Endothelial cell of umbilical vein (primary cell): ENCODE measurements at regions not wholly inside any gene's neighbourhood (a gene's known extent, or its start where the extent isn't known, plus 50 kb on each side); places are given as distances from the start of the nearest gene placed in this dataset.

Experiments used
- FOS ChIP-seq: IDR thresholded peaks from 2 replicates; pipeline ENCODE4 v1.6.1; 2011; ENCODE audit warnings: mild to moderate bottlenecking, low read length, moderate library complexity, borderline replicate concordance; ENCODE audit not compliant: insufficient read depth
- POLR2A ChIP-seq: IDR thresholded peaks from 2 replicates; pipeline ENCODE4 v1.6.1; 2012; ENCODE audit warnings: low read depth, mild to moderate bottlenecking, control low read depth, low read length
- POLR2AphosphoS5 ChIP-seq: IDR thresholded peaks from 2 replicates; pipeline ENCODE4 v1.6.1; 2012; ENCODE audit warnings: low read depth, mild to moderate bottlenecking, control low read depth, low read length, moderate library complexity; ENCODE audit not compliant: insufficient read depth
- TF ChIP-seq, protein P1 (sequence below), 2 donors: IDR thresholded peaks; 1 replicate in 1 of 2; 2 replicates in 1 of 2; pipeline ENCODE4 v1.5.1; 2011; ENCODE audit warnings: low read length in 2 of 2, mild to moderate bottlenecking in 2 of 2, moderate library complexity in 2 of 2, control low read depth in 1 of 2, inconsistent platforms in 1 of 2, low read depth in 1 of 2; ENCODE audit not compliant: insufficient read depth in 1 of 2; ENCODE audit errors: extremely low read depth in 1 of 2
- TF ChIP-seq, protein P2 (sequence below): IDR thresholded peaks from 2 replicates; pipeline ENCODE4 v1.6.1; 2011; ENCODE audit not compliant: insufficient read depth, insufficient read length

DNA sequence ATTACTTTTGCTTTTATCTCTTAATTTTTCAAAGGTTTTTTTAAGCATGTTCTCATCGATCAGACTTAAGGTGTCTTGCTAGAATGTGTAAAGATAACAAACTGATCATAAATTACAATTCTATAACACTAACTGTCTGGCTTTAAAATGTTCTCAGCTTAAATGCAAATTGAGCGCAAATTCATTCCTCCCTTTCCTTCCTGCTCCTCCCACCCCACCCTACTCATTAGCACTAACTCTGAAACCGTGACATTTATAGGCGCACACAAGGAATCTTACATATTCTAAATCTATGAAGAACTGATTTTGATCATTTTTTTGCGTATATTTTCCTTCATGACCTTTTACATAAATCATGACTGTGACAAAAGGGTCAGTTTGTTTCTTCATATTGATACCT is 590.0 kb upstream of the DIAPH2 start:
- no peak for TF ChIP-seq POLR2A
- no peak for TF ChIP-seq FOS
- no peak for TF ChIP-seq POLR2AphosphoS5
- TF ChIP-seq, protein P1, sequence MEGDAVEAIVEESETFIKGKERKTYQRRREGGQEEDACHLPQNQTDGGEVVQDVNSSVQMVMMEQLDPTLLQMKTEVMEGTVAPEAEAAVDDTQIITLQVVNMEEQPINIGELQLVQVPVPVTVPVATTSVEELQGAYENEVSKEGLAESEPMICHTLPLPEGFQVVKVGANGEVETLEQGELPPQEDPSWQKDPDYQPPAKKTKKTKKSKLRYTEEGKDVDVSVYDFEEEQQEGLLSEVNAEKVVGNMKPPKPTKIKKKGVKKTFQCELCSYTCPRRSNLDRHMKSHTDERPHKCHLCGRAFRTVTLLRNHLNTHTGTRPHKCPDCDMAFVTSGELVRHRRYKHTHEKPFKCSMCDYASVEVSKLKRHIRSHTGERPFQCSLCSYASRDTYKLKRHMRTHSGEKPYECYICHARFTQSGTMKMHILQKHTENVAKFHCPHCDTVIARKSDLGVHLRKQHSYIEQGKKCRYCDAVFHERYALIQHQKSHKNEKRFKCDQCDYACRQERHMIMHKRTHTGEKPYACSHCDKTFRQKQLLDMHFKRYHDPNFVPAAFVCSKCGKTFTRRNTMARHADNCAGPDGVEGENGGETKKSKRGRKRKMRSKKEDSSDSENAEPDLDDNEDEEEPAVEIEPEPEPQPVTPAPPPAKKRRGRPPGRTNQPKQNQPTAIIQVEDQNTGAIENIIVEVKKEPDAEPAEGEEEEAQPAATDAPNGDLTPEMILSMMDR (IDR thresholded peaks at IDR 0.05; ENCODE audit: extremely low read depth in 1 of 2, insufficient read depth in 1 of 2, low read depth in 1 of 2, low read length in 2 of 2): no peak
- TF ChIP-seq, protein P2, sequence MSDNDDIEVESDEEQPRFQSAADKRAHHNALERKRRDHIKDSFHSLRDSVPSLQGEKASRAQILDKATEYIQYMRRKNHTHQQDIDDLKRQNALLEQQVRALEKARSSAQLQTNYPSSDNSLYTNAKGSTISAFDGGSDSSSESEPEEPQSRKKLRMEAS: no peak
